Activated CD4-positive, alpha-beta T cell treated with anti-CD3 and anti-CD28 coated beads, Interleukin-2, amount 50 U/mL, for 48 hours (primary cell): ENCODE measurements at regions not wholly inside any gene's neighbourhood (a gene's known extent, or its start where the extent isn't known, plus 50 kb on each side); places are given as distances from the start of the nearest gene placed in this dataset.

ENCODE experiments used
- DNase-seq, 2 experiments: peaks; one replicate each; pipeline ENCODE4 v3.0.0-alpha.2; 2020

GRCh38 chr20:51265361-51265760, 242.5 kb upstream of the KCNG1 start:
- DNase-seq, result no peak

- no peak for DNase-seq
These were observed 239.3 kb upstream of the KCNG1 start for GRCh38 chr20:51262240-51262639.

GRCh38 chr20:51259455-51259854, 236.5 kb upstream of the KCNG1 start:
- DNase-seq, result no peak

- DNase-seq, result no peak
These were observed 235.8 kb upstream of the KCNG1 start for GRCh38 chr20:51258582-51259165.

GRCh38 chr20:51255417-51255816, 232.5 kb upstream of the KCNG1 start:
- no peak for DNase-seq

- no peak for DNase-seq
These were observed 230.4 kb upstream of the KCNG1 start for GRCh38 chr20:51253280-51253679.

- no peak for DNase-seq
These were observed 226.9 kb upstream of the KCNG1 start for GRCh38 chr20:51249781-51250180.

GRCh38 chr20:51249215-51249614, 226.3 kb upstream of the KCNG1 start:
- DNase-seq, result no peak

GRCh38 chr20:51244466-51244865, 221.6 kb upstream of the KCNG1 start:
- no peak for DNase-seq

- no peak for DNase-seq
These were observed 215.9 kb upstream of the KCNG1 start for GRCh38 chr20:51238675-51239305.

- DNase-seq, result no peak
These were observed 214.9 kb upstream of the KCNG1 start for GRCh38 chr20:51237791-51238190.

GRCh38 chr20:51237278-51237677, 214.4 kb upstream of the KCNG1 start:
- no peak for DNase-seq

GRCh38 chr20:51236421-51236820, 213.5 kb upstream of the KCNG1 start:
- no peak for DNase-seq

GRCh38 chr20:51233345-51233744, 210.4 kb upstream of the KCNG1 start:
- DNase-seq, result no peak

GRCh38 chr20:51230727-51231126, 207.8 kb upstream of the KCNG1 start:
- no peak for DNase-seq

GRCh38 chr20:51228763-51229162, 205.9 kb upstream of the KCNG1 start:
- DNase-seq, result no peak

GRCh38 chr20:51227744-51228143, 204.8 kb upstream of the KCNG1 start:
- no peak for DNase-seq

- no peak for DNase-seq
These were observed 200.3 kb upstream of the KCNG1 start for GRCh38 chr20:51223183-51223720.

GRCh38 chr20:51221791-51222408, 199.0 kb upstream of the KCNG1 start:
- DNase-seq, result peak in 1 of 2 experiments; percentile 15

GRCh38 chr20:51221103-51221502, 198.2 kb upstream of the KCNG1 start:
- DNase-seq, result no peak

GRCh38 chr20:51220293-51220706, 197.4 kb upstream of the KCNG1 start:
- peak; percentile 67 to 72 for DNase-seq

- DNase-seq, result no peak
These were observed 196.6 kb upstream of the KCNG1 start for GRCh38 chr20:51219544-51219943.

- no peak for DNase-seq
These were observed 195.7 kb upstream of the KCNG1 start for GRCh38 chr20:51218603-51219002.

- DNase-seq, result no peak
These were observed 194.6 kb upstream of the KCNG1 start for GRCh38 chr20:51217347-51218045.
